Epidermal melanocyte (primary cell): ENCODE measurements at regions not wholly inside any gene's neighbourhood (a gene's known extent, or its start where the extent isn't known, plus 50 kb on each side); places are given as distances from the start of the nearest gene placed in this dataset.
"Not testable (repeated sequence)": the region's sequence is repeated elsewhere in the genome, so short reads cannot be mapped to it uniquely, and the experiment has no call there.

ENCODE experiments used
- DNase-seq: peaks from one replicate; pipeline ENCODE4 v3.0.0; 2011; ENCODE audit warnings: low spot score; ENCODE audit not compliant: insufficient read length

DNA sequence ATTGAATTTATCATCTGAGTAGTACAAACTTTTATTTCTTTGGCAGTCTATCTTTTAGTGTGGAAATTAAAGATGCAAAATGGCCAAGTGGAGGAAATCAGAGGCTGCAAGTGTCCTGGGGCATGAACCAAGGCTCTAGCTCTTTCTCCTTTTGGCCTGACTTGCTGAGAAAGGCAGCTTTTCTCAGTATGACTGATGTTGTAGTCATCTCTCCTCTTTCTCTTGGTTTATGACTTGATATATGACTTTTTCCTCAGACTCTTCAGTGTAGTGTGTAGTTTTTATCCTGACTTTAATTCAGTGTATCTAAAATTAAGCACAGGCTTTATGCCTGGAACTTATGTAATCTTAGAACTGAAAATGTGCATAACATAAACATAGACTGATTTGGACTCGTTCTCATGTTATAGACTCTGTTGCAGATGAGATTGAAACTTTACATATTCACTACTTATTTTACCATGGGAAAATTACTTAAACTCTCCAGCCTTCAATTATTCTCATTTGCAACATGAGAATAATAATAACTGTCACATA is 65.7 kb downstream of the SLITRK5 start:
- DNase-seq: no peak

DNA sequence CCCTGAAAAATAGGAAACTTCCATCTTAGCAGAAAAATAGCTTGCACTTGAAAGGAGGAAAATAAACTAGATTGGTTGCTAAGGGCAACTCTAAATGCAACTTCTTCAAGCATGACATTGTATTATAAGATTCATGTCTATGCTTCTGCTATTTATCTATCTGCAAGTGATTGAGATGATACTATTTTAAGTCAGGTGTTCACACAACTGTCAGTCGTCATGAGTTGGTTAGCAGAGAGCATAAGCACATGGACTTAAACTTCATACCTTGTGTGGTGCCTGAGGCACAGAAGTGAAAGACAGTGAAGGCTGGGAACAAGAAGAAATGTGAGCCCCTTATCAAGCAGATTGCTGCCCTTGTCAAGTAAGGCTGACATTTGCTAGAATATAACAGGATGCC is 82.9 kb downstream of the SLITRK5 start:
- no peak for DNase-seq

DNA sequence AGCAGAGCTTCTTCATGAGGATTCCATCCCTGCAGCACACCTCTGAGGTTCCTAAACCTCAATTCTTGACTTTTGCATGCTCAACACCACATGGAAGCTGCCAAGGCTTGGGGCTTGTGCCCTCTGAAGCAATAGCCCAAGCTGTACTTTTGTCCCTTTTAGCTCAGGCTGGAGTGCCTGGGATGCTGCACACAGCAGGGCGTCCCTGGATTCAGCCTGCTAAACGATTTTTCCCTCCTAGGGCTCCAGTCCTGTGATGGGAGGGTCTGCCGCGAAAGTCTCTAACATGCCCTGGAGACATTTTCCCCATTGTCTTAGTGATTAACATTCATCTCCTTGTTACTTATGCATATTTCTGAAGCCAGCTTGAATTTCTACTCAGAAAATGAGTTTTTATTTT is 98.3 kb downstream of the SLITRK5 start:
- DNase-seq: no peak

DNA sequence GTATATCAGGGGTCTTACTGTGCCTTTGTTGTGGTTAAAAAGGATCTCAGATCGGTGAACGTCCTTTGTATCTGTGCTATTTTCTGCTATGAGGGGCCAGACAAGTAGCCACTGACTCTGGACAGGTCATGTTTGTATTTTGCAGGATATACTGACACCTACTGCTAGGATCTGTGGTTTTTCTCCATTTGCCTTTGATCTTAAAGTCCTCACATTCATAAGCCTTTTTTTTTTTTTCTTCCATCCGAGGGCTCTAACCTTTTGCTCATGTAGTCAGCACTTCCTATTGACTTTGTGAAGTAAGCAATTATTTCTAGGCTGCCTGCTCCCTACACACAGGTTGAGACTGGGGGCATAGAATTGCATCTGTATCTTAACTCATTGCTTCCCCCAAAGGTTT is 106.2 kb downstream of the SLITRK5 start:
- DNase-seq: no peak

DNA sequence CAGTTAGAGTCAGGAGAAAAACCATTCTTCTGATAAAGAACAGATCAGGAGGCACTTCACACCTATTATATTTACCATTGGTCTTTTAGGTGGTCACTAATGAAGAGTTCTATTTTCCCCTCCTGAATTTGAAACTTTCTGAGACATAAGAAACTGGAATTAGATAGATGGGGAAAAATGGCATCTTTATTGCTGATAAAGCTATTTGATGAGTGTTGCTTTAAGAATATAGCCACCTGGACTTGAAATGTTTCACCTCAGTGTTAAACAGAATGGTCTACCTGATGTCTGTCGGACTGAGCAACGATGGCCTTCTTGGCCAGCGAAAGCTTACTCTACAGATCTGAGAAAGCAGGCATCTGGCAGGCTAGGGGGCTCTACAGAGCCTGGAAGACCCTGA is 107.0 kb downstream of the SLITRK5 start:
- no peak for DNase-seq

DNA sequence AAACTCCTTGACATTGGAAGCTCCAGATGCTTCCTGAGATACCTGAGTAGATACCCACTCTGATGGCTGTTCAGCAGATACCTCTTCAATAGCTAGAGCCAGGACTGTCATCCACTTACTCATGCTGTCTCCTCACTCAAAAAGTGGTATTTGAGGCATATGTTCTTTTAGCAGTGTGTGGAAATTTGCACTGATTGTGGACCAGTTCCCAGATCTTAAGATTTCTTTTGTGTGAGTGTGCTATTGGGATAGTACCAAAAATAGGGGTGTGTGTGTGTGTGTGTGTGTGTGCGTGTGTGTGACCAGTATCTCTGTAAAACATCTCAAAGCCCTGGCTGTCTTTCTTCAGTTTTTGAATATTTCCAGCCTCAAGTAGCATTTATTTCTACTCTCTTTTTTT is 108.3 kb downstream of the SLITRK5 start:
- no peak for DNase-seq

DNA sequence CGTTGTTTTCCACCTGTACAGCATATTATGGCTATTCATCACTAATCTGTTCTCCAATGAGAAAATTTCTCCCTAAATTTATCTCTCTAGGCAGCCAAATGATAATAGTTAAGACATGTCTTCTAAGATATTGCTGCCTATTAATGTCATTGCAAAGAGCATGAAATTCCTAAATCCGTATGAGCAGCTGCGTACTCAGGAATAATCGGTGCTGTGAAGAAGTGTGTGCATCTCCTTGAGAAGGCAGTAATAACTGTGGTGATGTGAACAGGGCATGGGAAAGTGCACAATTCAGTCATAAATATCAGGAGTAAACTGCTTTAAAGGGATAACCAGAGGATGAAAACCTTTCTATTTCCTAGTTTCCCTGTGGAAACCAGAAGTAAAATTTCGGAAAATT is 112.2 kb downstream of the SLITRK5 start:
- no peak for DNase-seq

DNA sequence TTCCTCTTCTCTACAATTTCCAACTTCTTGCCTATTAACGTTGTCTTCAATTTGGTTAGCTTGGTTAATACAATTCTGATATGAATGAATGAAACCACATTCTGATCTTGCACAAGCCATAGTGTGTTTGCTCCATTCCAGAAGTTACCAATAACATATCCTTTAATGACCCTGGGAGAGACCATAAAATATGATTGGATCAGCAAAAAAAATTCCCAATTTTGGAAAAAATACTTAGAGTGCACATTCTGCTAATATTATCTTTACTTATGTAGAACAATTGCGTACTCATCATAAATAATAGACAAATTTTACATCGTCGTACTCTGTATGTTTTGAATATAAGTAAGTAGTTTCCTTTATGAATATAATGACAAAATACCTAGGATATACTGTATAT is 117.2 kb downstream of the SLITRK5 start:
- no peak for DNase-seq

DNA sequence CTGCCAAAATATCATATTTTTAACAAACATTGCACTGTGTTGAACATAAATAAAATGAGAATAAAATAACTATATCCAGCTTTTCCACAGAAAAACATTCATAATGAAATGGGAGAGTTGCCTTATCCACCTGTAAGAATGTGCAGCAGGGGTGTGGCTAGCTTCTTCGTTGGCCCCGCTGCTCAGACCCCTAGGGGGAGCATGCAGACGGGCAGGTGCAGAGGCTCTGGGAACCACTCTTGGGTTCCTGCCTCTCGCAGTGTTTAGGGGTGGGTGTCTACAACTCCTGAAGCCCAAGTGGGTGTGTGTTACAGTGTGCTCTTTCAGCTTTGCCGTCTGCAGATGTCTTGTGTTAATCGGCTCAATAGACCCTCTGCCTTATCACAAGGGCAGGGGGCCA is 121.7 kb downstream of the SLITRK5 start:
- DNase-seq: no peak

DNA sequence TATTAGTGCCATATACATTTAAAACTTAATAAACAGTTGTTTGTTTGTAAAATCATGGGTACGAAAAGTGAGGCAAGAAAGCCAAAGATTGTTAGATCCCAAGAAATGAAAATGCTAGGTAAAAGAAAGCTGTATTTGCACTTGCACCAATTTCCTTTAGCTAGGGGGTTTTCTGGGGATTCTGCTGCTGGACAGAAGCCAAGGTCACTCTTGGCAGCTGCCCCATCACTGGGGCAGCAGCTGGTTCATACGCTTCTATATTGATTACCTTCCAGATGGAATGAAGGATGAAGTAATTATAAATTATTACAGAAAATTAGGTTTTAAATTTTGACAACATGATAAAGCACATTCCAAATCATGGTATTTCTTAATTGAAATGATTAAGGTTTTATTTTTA is 127.4 kb downstream of the SLITRK5 start:
- DNase-seq: no peak

DNA sequence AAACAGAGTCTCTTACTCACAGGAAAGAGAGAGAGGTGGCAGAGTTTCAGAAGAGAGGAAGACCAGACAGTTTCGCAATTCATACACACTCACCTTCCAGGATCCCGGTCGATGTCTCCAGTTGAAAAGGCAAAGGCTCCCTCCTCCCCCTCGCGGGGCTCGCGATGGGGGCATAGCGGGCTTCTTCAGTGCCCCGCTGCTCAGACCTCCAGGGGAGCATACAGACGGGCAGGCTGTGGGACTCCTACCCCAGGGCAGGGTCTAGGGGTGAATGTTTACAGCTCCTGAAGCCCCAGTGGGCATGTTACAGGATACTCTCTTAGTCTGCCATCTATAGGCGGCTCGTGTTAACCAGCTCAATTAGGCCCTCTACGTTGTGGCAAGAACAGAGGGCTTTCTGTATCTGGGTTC is 139.2 kb downstream of the SLITRK5 start:
- DNase-seq: no peak

DNA sequence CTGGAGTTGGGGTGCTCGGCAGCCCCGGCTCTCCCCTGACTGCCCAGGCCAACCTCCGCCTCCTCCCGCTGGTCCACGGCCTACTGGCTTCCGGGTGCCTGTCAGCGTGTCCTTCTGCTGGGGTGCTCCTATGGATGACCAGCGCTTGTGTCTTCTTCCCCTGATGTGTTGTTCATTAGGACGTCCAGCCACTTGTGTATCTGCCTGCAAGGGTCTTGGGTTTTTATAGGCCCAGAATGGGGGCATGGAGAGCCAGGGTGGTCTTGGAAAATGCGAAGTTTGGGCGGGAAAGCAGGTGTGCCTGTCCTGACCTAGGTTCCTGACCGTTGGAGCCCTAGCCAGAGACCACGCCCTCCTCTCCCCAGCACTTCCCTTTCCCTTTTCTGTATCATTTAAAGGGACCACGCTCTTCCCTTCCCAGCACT is 139.8 kb downstream of the SLITRK5 start:
- DNase-seq: no peak

DNA sequence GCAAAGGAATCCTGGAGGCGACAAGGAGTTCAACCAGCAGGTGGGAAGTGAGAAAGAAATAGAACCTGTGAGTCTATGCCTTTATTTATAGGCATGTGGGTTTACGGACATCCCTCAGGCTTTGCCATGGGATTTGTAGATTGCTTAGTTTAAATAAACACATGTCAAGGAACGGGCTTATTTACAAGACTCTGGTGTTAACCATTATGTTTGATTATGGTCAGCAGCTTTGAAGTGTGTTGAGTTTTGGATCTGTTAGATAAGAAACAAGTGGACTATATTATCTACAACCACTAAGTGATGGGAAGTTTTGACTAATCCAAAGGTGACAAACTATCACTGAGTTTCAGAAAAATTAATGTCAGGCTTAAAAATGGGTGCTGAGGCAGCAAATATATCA is 143.2 kb downstream of the SLITRK5 start:
- no peak for DNase-seq

DNA sequence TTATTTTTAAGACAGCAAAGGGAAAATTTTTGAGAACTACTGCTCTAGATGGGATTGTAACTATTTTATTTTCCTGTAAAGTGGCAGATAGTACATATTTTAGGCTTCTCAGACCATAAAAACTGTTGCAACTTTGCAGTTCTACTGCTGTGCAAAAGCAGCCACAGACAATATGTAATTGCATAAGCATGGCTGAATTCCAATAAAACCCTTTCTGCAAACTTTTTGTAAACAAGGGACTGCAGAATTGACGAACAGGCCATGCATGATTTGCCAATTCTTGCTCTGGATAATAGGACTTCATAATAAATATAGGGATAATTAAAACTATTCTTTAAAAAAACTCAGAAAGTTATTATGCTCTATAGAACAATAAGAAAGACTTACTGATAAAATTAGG is 149.1 kb downstream of the SLITRK5 start:
- DNase-seq: no peak

DNA sequence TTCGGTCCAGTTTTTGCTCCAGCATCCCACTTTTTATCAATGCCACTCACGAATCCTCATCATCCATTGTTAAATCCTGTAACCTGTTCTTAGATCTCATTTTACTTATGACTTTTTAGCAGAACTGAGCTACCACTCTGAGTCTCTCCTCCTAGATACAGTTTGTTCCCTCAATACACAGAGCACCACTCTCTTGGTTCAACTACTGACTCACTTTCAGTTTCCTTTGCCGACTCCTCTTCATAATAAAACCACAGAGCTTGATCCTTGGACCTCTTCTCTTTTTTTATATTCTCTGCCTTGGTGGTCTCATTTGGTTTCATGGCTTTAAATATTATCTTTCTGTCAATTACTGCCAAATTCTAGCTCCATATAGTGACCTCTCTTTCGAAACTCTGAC is 150.3 kb downstream of the SLITRK5 start:
- DNase-seq: no peak

DNA sequence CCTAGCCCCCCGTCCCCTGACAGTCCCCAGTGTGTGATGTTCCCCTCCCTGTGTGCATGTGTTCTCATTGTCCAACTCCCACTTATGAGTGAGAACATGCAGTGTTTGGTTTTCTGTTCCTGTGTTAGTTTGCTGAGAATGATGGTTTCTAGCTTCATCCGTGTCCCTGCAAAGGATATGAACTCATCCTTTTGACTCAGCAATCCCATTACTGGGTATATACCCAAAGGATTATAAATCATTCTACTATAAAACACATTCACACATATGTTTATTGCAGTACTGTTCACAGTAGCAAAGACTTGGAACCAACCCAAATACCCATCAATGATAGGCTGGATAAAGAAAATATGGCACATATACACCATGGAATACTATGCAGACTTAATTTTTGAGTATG is 155.1 kb downstream of the SLITRK5 start:
- DNase-seq: not testable (repeated sequence)

DNA sequence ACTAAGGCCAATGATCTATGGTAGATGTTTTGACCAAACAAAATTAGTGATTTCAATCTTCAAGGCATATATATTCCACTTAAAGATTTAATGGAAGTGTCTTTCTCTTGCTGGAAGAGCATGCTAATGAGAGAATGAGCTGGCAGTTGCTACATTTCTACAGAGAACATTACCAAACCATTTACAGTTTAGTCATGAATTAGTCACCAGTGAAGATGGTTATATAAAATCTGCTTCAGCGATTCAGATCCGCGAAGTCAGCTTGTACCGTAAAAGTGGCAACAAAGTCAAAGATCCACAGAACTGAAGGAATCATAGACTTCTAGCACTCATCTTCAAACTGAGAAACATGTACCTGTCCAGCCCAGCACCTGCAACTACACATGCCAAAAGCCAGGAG is 156.3 kb downstream of the SLITRK5 start:
- DNase-seq: no peak

DNA sequence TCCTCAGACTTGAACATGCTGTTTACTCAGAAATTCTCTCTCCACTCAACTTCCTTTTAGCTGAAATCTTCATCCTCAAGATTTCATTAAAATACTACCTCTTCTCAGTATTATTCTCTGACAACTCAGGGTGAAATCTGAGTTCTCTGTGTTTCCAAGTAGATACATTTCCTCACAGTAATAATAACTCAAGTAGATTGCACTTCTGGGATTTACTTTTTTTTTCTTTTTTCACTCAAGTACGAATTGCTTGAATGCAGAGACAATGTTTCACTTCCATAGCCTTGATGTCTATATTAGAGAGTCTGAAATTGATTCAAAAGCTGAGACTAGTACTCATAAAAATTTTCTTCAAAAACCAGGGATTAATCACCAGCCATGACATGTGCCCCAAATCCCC is 166.4 kb downstream of the SLITRK5 start:
- no peak for DNase-seq

DNA sequence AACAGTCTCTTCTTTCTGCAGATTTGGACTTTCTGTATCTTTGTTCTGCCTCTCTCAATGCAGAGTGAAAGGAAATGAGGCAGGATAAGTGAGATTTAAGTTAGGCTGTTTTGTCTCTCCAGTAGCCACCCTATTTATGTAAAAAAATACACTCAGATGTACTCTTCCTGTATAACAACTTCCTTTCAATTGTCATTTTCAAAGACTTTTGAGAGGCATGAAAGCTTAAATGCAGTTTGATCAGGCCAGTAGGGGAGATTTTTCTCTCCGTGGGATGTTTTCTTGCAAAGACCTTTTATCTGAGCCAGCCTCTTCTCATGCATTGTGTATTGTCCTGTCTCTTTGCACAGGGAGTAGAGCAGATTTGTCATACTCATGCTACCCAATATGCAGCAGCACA is 166.8 kb downstream of the SLITRK5 start:
- no peak for DNase-seq

DNA sequence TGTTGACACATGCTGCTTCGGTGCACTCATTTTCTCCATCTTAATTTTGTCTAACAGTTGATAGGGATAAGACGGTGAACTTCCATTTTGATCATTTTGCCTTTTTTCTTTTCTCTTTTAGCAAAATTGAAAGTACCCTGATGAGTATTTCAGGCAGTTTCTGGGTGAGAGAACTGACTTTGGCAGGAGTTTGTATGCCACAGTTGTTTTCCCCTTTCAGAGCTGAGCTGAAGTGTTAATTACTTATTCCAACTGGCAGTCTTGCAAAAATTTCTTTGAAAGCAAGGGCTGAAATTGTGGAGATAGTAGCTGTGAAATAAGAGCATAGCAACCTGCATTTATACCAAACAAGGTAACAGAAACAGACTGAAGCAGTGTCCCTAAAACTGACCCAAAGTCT is 180.2 kb downstream of the SLITRK5 start:
- no peak for DNase-seq

DNA sequence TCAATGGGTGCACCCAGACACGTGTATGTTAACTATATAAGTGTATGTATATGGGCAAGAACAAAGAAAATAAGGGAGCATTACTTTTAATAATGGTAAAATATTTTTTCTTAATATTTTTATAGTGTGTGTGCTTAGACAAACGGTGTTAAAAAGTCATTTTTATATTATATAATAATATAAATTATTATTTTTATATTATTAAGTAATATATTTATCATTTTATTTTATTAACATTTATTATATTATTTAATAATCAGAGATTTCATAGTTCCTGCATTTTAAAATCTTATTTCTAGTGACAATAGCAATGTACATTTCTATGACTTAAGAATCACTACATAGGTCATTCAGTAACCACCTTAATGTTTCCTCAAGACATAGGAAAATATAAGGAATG is 184.4 kb downstream of the SLITRK5 start:
- DNase-seq: no peak

DNA sequence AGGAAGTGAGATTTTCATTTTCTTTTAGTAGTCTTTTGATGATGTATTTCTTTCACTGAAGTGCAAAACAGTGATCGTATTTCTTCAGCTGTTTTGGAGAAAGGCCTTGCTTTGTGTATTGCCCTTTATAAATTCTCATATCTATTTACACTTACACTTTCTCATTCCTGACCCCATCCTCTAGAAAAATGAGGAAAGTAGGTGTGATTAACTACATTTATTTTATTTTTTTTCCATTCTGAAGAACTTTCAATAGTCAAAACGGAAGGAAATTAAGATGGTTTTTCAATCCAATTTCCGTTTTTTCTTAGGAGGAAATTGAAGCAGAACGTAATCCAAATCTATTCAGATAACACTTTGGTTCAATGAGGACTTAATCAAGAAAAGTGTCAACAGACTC is 188.1 kb downstream of the SLITRK5 start:
- DNase-seq: no peak

DNA sequence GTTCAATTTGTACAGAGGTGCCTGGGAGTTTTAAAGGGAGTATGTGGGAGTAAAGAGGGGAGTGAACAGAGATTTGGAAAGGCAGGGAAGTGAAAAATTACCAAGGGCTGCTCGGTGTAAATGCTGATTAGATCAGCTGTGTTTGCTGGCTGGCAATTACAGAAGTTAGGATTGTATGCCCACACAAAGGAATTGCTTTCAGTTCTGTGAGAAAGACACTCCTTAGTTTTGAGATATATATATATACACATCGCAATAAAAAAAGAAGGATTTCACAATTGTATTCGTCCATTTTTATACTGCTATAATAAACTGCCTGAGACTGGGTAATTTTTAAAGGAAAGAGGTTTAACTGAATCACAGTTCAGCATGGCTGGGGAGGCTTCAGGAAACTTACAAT is 196.3 kb downstream of the SLITRK5 start:
- DNase-seq: no peak

DNA sequence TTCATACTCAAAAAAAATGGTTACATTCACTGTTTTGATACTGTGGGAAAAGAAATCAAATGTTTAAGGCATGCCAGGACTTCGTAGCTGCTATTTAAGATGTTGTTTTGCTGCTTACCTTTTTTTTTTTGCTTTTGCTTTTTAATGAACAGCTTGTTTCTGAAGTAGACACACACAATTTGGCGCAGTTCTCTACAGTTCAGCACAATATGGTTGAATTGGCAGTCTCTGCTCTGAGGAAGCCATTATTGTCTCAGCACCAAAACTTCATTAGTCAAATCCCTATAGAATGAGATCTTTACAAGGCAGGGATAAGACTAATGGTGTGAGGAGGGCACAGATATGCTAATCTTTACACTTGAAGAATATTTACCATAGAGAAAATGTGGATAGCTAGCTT is 197.6 kb downstream of the SLITRK5 start:
- DNase-seq: no peak
